T-helper 1 cell (primary cell): ENCODE measurements at regions not wholly inside any gene's neighbourhood (a gene's known extent, or its start where the extent isn't known, plus 50 kb on each side); places are given as distances from the start of the nearest gene placed in this dataset.

Source experiments
- DNase-seq, 5 donors: peaks; one replicate each; pipeline ENCODE4 v3.0.0-alpha.2; 2012 to 2020

GRCh38 chr12:90301095-90301494 is 592.5 kb upstream of the ATP2B1 start:
- no peak for DNase-seq

DNA sequence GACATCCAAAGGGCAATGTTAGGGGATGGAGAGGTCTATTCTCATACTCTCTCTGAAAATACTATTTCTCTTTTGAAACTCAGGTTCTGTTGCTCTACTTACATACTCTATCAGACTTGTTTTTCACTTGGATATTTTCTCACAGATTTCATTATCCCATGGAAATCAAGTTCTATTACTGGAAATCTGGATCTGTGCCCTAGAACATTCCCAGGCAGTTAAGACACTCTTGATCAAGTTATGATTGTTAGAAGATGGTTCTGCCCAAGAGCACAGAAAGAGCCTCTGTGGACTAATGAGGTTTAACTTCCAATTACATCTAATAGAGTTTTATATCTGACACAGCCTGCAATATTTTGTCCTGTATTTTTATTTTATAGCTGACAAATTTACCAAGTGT is 591.0 kb upstream of the ATP2B1 start:
- DNase-seq, result no peak

- DNase-seq, result peak in 1 of 5 donors; percentile 54
Observed at GRCh38 chr12:90299121-90299520, 590.5 kb upstream of the ATP2B1 start.

DNA sequence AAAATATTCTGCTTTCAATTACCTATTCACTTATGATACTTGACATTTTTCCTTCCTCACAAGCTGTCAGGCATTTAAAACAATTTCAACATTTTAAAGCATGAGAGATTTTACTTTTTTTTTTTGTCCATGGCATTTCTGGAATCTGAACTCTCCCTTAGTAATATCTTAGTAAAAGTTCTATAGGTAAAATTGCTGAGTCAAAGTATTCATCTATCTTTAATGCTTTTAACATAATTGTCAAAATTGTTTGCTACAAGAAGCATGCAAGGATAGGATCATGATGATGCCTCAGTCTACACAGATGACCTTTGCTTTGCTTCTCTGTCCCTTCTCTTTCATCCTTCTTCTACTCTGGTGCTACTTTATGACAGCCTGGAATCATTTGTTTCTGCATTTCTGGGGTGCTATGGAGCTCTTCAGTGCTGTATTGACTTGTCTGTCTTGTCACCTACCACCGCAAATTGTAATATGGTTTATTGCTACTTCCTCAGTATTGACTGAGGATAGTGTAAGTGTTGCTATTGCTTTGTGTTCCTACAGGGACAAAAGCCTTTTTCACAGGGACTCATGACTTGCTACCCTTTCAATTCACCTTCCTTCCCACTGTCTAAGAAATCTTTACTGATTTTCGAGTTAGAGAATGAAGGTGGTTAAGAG is 589.8 kb upstream of the ATP2B1 start:
- DNase-seq, result no peak

DNA sequence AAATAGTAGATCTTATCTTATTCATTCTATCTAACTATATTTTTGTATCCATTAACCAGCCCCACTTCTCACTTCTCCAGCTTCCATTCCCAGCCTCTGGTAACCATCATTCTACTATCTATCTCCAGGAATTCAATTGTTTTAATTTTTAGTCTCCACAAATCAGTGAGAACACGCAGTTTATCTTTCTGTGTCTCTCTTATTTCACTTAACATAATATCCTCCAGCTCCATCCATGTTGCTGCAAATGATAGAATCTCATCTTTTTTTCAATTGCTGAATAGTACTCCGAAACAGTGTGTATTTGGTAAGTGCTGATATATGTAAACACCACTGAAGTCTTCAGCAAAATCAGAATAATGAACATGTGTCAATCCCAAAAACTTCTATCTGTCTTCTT is 587.2 kb upstream of the ATP2B1 start:
- no peak for DNase-seq

DNA sequence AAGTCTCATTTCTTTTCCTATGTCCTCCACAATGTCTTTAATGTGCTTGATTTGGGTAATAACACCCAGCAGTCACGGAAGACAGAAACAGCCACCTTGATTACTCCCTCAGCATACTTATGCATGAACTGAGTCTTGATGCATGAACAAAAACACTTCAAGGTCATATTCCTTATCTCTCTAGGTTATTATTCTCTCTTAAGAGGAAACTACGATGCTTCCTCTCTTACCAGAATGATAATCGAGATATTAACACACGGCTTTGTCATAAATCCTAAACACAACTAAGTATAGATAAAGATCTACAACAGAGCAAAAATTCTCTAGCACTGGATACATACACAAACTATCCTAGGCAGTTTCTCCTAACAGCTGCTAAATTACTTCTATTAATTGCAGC is 583.5 kb upstream of the ATP2B1 start:
- no peak for DNase-seq

DNA sequence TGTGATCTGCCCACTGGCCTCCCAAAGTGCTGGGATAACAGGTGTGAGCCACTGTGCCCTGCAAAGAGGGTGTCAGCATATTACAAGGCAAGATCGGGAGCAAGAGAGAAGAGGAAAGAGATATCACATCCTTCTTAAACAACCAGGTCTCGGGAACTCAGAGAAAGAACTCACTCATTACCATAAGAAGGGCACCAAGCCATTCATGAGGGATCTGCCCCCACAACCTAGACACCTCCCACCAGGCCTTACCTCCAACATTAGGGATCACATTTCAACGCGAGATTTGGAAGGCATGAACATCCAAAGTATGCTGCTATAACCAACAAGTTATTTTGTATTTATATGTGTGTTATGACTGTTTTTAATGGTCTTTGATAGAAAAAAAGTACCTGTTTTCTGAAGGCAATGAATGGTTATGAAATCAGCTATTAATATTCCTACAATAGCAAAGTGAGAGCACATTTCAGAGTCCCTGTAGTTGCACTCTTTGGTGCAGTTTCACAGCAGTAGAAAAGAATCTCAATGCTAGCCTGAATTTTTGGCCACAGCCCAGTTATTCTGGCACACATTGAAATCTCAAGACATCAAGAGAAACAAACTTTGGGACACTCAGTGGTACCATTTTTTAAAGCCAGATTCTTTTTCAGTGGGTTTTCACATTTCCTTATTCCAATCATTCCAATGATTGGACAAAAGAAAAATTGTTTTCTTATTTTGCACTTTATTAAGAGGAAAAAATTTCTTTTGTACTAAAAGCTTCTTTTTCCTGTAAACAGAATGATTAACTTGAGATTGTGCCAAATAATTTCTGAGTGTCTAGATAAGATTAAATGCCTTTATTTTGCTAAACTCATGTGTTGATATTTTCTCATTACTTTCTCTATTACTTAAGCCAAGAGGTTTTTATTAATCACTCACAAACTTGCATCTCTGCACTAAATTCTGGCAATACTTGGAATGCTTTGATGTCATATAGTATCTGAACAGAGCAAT is 582.6 kb upstream of the ATP2B1 start:
- DNase-seq, result no peak

- DNase-seq, result no peak
Observed at GRCh38 chr12:90287585-90287984, 578.9 kb upstream of the ATP2B1 start.

GRCh38 chr12:90281154-90281868 is 572.7 kb upstream of the ATP2B1 start:
- DNase-seq, result no peak

DNA sequence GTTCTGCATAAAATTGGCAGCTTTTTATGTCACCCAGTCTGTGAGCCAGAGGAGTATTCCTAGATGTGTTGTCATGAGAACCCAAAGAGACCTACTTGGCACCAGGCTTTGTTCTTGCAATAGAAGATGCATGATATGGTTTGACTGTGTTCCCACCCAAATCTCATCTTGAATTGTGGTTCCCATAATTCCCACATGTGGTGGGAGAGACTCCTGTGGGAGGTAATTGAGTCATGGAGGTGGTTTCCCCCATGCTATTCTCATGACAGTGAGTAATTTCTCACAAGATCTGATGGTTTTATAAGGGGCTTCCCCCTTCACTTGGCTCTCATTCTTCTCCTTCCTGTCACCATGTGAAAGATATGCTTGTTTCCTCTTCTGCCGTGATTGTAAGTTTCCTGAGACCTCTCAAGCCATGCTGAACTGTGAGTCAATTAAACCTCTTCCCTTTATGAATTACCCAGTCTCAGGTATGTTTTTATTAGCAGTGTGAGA is 572.0 kb upstream of the ATP2B1 start:
- DNase-seq, result peak in 1 of 5 donors; percentile 38

DNA sequence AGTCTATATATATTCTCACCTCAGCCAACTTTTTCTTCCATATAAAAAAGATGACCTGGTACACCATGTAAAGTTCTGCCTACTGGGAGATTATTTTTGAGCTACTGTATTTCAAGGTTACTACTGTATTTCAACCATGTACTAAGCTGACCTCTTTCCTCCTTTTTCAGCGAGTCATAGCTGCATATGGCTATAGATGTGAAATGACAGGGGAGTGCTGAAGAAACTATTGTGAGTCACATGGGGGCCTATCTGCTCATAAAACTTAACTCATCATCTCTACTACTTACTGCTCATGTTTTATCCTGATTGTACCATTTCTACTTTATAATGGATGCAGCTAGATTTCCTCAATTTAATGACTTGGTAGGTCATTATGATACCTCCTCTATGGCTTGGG is 571.4 kb upstream of the ATP2B1 start:
- DNase-seq, result no peak

DNA sequence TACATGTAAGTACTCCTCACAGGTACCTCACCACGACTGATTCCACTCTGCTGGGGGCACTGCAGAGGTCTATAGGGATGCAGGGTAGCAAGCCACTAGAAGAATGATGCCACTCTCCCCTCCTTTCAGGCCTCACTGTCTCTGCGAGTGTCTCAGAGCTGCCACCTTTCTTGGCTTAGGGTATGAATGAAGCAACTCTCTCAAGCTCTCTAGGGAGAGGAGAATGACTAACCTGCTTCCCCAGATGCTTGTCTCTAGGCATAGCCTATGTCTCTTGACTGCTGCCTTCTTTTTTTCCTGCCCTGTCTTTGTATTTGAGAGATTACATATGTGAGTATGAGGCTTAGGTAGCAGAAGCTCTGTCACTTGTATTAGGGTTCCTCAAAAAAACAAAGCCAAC is 566.5 kb upstream of the ATP2B1 start:
- no peak for DNase-seq

- DNase-seq, result no peak
Observed at GRCh38 chr12:90274407-90274806, 565.8 kb upstream of the ATP2B1 start.

DNA sequence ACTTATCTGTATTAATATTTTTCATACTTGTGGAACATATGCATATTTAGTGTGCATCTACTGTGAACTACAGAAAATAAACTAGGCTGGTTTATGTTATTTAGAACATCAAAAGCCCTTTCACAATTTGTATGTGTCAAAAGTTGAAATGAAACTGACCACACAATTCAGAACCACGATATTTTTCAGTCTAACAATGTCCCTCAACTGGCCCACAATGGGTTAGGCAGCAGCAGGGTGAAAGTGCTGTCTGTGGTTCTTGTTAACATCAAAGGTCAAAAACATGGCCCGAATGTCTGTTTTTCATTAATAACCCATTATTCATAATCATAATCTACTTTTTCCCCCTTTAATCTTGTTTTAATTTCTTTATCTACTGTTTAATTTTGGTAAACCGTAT is 559.9 kb upstream of the ATP2B1 start:
- no peak for DNase-seq

DNA sequence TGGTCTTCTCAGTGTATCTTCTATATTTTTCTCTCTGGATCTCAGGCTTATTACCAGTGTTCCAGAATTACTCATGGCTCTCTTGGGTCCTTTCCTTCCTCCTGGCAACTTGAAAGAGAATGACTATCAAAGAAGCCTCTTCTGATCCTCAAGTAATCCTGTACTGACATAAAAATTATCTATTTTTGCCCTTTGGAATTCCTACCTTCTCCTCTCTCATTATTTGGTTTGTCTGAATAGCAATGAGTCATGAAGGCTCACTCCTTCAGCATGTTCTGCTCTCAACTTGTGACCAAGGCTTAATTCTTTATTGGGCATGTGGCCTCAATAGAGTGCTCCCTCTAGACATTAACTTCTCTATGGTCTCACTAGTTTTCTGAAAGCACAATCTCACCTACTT is 553.6 kb upstream of the ATP2B1 start:
- DNase-seq, result no peak

- DNase-seq, result no peak
Observed at GRCh38 chr12:90261283-90261682, 552.6 kb upstream of the ATP2B1 start.

DNA sequence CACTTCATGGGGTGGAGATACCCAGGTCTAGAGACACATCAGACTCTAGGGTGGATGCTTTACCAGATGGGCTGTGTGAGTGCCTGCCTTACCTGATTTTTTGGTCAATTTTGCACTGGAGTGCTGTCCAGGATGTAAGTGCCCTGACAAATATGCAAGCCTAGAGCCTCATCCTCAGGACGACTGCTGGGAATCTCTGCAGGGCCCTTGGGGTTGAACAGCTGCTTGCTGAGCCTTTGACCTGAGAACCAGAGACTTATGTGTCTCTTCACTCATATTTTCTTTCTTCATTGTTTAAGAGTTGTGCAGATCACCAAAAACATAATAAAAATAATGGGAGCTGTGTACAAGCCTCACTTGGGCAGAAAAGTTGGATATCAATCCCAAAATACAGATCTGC is 551.5 kb upstream of the ATP2B1 start:
- DNase-seq, result no peak

- no peak for DNase-seq
Observed at GRCh38 chr12:90257927-90258624, 549.4 kb upstream of the ATP2B1 start.

DNA sequence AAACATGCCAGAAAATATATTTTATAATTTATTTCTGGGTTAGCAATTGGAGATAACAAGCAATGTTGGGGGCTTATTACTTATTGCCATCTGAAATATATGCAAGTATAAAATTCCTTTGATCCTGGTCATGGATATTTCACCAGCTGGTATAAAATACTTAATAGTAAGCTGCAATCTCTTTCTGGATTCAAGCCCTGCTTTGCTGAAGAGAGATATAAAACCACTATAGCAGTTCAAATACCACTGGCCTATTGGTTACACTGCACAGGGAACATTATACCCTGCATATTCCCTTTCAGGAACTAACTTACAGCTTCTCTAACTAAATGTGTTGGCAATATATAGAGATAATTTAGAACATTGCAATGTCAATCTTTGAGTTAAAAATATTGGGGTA is 546.2 kb upstream of the ATP2B1 start:
- DNase-seq, result no peak

GRCh38 chr12:90253674-90254181 is 545.1 kb upstream of the ATP2B1 start:
- peak; percentile 5 to 70 (median 12) for DNase-seq

- DNase-seq, result no peak
Observed at GRCh38 chr12:90253136-90253535, 544.5 kb upstream of the ATP2B1 start.

DNA sequence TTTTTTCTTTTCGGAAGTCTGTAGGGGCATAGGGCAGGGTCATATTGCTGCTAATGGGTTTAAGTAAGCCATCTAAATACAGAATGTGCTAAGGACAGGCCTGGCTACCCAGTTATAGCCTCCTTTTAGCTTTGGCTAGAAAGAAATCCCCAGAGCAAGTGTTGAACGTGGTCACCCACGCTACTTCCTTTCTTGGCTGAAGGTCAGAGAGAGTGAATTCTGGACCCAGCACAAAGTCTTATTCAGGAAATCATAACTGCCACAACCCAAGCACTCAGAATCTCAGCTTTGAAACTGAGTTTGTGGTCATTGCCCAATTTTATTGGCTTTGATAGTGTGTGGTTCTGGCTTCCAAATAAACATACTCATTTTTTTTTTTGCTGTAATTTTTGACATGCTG is 542.1 kb upstream of the ATP2B1 start:
- DNase-seq, result no peak
